ENCODE measurements at regions not wholly inside any gene's neighbourhood (a gene's known extent, or its start where the extent isn't known, plus 50 kb on each side); places are given as distances from the start of the nearest gene placed in this dataset.

DNA sequence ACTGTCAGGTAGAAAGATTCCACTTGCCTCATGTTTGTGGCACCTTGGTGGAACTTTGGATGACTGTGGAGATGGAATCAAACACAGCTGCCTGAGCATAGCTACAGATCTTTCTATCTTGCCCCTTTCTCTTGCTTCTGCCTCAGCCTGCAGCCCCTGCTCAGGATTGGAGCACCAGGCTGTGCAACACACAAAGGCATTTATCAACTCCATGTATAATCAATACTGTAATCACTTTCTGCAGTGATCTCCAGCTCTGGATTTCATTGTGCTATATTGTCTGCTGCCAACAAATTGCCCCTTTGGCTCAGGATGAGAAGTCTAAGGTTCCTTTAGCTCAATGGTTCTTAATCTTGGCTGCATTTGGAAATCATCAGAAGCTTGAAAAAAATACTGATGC lies 86.3 kb upstream of the PRPS1 start:
- TF ChIP-seq, protein P1, sequence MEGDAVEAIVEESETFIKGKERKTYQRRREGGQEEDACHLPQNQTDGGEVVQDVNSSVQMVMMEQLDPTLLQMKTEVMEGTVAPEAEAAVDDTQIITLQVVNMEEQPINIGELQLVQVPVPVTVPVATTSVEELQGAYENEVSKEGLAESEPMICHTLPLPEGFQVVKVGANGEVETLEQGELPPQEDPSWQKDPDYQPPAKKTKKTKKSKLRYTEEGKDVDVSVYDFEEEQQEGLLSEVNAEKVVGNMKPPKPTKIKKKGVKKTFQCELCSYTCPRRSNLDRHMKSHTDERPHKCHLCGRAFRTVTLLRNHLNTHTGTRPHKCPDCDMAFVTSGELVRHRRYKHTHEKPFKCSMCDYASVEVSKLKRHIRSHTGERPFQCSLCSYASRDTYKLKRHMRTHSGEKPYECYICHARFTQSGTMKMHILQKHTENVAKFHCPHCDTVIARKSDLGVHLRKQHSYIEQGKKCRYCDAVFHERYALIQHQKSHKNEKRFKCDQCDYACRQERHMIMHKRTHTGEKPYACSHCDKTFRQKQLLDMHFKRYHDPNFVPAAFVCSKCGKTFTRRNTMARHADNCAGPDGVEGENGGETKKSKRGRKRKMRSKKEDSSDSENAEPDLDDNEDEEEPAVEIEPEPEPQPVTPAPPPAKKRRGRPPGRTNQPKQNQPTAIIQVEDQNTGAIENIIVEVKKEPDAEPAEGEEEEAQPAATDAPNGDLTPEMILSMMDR (IDR thresholded peaks at IDR 0.05), result no peak
- TF ChIP-seq POLR2A (IDR thresholded peaks at IDR 0.05), result no peak
